Astrocyte (in vitro differentiated cells and primary cell): ENCODE measurements at regions not wholly inside any gene's neighbourhood (a gene's known extent, or its start where the extent isn't known, plus 50 kb on each side); places are given as distances from the start of the nearest gene placed in this dataset.

ENCODE experiments used
- CTCF ChIP-seq: IDR thresholded peaks from 2 replicates; pipeline ENCODE4 v1.5.1; 2011; ENCODE audit warnings: low read depth, mild to moderate bottlenecking, inconsistent platforms, low read length, moderate library complexity; ENCODE audit not compliant: insufficient read depth
- EZH2 ChIP-seq: IDR thresholded peaks from 2 replicates; pipeline ENCODE4 v1.6.1; 2012; ENCODE audit warnings: mild to moderate bottlenecking, low read length, inconsistent platforms; ENCODE audit not compliant: insufficient read depth

- TF ChIP-seq CTCF = no peak
- no peak for TF ChIP-seq EZH2
Measured at GRCh38 chr2:215620528-215620927, 184.7 kb upstream of the FN1 start.
